ENCODE measurements at regions not wholly inside any gene's neighbourhood (a gene's known extent, or its start where the extent isn't known, plus 50 kb on each side); places are given as distances from the start of the nearest gene placed in this dataset.

DNA sequence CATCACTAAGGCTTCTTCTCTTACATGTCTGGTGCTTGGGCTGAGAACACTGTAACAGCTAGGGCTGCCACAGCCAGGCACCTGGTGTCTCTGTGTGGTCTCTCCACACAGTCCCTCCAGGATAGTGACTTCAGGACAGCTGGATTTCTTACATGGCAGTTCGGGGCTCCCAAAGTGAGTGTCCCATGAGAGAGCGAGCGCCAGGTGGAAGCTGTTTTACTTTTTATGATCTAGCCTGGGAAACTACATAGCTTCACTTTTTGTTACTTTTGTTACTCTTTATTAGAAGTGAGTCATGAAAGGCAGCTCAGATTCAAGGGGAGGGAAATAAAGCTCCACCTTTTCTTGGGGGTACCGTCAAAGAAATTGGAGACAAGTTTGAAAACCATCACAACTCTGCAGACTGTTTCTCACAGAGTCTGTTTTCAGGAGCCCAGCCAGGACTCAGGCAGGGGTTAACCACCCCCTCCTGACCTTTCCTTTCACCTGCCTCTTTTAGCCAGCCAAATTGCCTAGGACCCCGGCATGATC is 373.0 kb downstream of the MID1IP1 start:
- no peak for DNase-seq (ENCODE audit: low spot score)

DNA sequence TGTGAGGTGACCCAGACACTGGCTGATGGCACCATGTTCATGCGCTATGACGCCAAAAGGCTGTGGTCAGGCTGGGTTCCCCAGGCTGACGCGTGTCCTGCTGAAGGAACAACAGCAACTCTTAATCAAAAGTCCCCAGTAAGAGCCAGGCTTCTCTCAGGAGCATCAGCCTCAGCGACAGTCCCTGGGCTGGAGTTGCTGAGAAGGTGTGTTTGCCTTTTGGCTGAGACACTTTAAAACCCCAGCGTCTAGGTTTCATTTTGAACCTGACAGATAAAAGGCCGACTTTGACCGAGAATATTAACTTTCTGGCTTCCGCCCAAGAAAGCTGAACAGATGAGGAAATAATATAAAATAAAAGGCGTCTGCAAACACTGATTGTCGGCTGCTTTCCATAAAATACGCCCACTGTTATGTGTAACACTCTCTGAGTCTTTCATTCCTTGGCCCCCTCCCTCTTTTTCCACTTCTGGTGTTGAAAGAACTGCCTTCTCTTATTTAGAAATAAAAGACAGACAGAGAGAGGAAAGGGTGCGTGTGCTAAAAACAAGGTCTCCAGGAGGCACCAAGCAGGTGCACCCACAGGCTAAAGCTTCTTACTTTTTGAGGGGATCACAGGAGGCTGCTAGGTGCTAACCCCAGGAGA is 373.6 kb downstream of the MID1IP1 start:
- no peak for DNase-seq (ENCODE audit: low spot score)

- DNase-seq (ENCODE audit: low spot score): no peak
These were observed 374.3 kb downstream of the MID1IP1 start for GRCh38 chrX:39175418-39176057.

- DNase-seq (ENCODE audit: low spot score): no peak
These were observed 374.8 kb downstream of the MID1IP1 start for GRCh38 chrX:39176105-39176504.

DNA sequence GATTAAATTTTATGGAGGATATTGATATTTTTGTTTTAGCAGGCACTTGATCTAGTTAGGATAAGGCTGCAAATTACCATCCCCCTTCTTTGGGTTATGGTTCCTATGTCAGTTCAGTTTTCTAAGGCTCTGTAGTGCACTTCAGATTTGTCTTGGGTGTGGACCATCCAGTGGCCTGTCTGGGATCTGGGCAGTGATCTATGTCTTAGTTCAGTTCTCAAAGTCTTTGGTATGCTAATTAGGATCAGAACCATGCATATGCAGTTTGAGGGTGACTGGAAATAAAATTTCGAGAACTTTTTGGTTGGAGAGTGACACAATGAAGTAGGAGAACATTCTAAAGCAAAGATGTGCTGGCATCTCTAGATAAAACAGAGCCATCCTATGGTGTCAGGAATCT is 388.2 kb downstream of the MID1IP1 start:
- DNase-seq (ENCODE audit: low spot score): no peak

- DNase-seq (ENCODE audit: low spot score): no peak
These were observed 393.4 kb downstream of the MID1IP1 start for GRCh38 chrX:39194673-39195072.

GRCh38 chrX:39195156-39195555 is 393.9 kb downstream of the MID1IP1 start:
- no peak for DNase-seq (ENCODE audit: low spot score)

- DNase-seq (ENCODE audit: low spot score): peak; percentile 81
These were observed 395.2 kb downstream of the MID1IP1 start for GRCh38 chrX:39196192-39197102.

DNA sequence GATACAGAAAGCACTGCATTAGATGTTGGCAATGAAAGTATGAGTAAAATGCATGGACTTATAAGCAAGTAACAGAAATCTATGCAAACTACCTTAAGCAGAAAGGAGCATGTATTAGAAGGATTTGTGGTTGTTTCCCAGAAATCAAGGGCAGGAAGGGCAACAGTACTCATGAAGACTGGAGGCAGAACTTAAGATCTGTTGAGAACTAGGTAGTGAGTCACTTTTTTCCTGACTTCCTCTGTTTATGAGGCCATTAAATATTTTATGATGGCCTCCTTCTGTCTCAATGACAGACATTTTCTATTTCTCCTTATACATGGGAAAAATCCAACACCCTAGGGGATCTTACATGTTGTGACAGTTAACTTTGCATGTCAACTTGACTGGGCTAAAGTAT is 398.2 kb downstream of the MID1IP1 start:
- DNase-seq (ENCODE audit: low spot score): no peak

DNA sequence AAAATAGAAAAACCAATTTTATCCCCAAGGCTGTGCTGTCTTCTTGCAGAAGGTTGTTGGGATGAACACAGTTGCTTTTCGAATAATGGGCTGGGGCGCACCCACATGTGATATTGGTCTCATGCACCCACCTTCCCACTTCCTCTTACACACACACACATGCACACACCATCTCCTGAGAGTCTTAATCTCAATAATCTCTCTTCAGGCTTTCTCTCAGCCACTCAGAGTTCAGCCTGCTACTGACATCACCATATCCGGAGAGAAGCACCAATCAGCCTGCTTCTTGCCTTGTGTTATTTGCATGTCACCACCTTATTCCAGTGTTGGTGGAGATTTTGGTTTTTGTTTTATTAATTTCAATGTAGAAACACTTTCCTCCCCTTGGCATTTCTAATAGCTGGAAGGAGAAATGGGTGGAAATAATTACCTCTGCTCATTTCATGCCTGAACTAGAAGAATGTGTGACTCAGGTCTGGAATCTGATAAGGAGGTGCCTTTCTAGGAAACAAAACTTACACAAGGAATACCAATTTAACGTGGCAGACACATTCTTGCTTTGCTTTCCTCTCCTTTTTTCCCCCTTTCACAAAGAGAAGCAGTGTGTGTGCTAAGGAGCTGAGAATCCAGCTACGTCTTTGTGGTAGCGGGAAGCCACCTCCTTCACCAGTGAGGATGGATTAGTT is 400.2 kb downstream of the MID1IP1 start:
- DNase-seq (ENCODE audit: low spot score): no peak

DNA sequence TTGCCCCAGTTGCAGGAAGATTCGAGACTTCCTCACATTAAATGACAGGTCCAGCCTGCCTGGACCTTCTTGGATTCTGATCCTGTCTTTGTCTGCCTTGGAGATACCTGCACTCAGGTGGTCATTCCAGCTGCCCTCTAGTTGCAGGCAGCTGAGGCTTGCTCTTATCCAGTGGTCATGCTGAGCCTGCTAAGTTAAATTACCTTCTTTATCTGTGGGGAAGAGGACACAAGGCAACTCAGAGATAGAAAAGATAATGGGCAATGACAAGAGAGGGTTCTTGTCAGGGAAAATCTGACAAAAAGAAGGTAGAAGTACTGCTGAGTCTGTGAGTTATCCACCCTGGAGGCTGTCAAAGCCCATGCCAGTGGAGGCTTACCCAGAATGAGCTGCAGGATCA is 401.4 kb downstream of the MID1IP1 start:
- no peak for DNase-seq (ENCODE audit: low spot score)

GRCh38 chrX:39203427-39203826 is 402.2 kb downstream of the MID1IP1 start:
- DNase-seq (ENCODE audit: low spot score): no peak

DNA sequence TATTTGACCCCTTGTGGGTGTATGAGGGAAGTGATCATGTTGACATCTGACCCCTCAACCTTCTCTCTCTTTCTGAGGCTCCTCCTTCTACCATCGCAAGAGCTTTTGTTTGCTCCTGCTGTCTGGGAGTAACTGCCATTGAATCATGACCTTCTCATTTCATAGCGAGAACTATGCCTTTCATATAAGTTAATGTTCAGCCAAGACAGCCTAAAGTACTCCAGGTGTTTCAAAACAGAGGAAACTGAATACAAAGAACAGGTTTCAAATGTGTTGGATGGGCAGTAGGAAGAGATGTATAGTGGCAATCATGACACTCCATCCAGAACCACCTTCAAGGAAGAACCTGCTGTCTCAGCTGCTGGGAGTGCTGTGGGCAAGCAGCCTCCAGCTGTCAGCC is 403.1 kb downstream of the MID1IP1 start:
- no peak for DNase-seq (ENCODE audit: low spot score)

- DNase-seq (ENCODE audit: low spot score): no peak
These were observed 403.7 kb downstream of the MID1IP1 start for GRCh38 chrX:39204945-39205344.

- DNase-seq (ENCODE audit: low spot score): no peak
These were observed 404.2 kb downstream of the MID1IP1 start for GRCh38 chrX:39205467-39205866.

DNA sequence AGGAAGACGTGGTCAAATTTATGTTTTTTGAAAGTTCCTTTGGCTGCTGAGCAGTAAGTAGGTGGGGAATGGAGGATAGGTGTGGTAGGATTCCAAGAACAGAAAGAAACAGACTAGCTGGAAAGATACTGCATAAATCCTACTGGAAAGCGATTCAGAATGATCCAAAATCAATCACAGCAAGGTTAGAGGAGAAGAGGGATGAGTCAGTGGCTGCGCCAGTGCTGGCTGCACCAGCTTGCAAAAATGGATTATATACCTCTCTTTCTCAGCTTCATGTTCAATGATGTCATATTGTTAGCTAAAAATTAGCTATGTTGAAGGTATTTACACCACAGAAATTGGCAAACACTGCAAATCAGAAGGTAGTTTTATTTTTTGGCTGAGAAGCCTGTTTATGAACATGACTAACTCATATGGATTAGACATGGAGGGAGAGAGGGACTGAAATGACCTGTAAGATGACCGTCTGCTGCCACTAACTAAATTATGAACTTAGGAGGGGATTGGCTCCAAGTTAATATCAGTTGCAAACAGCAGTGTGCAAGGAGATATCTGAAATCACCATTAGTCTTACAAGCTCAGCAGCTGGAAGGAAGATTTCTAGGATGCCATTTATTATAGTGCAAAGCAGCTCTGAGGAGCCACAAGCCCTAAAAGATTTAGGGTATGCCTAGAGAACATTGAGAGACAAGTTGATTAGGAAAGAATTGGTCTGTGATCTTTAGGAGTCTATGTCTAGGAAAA is 405.3 kb downstream of the MID1IP1 start:
- no peak for DNase-seq (ENCODE audit: low spot score)

- no peak for DNase-seq (ENCODE audit: low spot score)
These were observed 410.2 kb downstream of the MID1IP1 start for GRCh38 chrX:39211501-39211900.

DNA sequence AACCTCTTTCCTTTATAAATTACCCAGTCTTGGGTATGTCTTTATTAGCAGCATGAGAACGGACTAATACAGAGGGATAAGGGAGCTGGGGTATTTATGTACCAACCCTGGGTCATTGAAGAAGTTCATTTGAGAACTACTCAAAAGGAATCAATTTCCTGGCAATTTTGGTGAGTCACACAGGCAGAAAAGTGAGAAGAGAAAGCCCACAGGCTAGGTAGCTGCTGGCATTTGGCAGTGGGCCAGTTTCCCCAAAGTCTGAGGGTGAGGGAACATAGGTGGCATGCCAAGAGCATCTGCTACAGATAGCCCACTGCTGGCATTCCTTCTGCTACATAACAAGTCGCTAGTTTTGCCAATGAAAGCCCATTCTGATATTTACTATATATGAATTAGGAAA is 411.2 kb downstream of the MID1IP1 start:
- no peak for DNase-seq (ENCODE audit: low spot score)

- no peak for DNase-seq (ENCODE audit: low spot score)
These were observed 413.3 kb downstream of the MID1IP1 start for GRCh38 chrX:39214387-39215126.

DNA sequence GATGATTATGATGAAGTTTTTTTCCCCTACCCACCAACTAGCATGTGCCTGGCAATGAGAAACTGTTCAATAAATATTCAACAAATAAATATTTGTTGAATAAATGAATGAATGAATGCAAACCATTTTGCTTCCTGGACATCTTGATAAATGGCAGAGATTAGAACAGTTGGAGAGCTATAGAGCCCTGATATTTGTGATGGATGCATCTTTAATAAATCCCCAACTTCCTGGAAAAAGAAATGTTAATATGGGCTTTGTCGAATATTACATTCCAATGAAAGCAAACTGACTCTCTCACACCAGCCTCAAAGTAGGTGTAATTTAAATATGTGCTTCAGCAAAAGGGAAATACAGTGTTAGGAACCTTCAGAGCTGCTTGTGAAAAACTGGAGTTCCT is 419.7 kb downstream of the MID1IP1 start:
- no peak for DNase-seq (ENCODE audit: low spot score)
